HepG2 (cell line): ENCODE measurements at regions not wholly inside any gene's neighbourhood (a gene's known extent, or its start where the extent isn't known, plus 50 kb on each side); places are given as distances from the start of the nearest gene placed in this dataset.

Experiments used
- ATAC-seq: fragments of 200-7000 bp; cut with Tn5 transposase; 3 replicates; pipeline ENCODE4 v1.9.1; 2020; ENCODE audit warnings: mild to moderate bottlenecking, moderate library complexity
- BruUV-seq: library from RNA; stranded (reverse); fragments of 400-500 nt; replicated peaks from 2 replicates; lab custom pipeline; 2021; lab: Mats Ljungman, UMichigan
- CTCF ChIA-PET: fragments of 300-600 bp; formaldehyde crosslinking; extraction: SDS; loops from one replicate; lab custom pipeline; 2021; ENCODE audit warnings: low total read pairs, inconsistent platforms, low intra/inter-chr PET ratio; lab: Yijun Ruan, JAX
- POLR2A ChIA-PET: fragments of 350-600 bp; sonication (Branson Sonifier 250); formaldehyde crosslinking; loops from one replicate; lab custom pipeline; 2020; ENCODE audit warnings: antibody characterized with exemption, inconsistent platforms; lab: Yijun Ruan, JAX
- DNase-seq: peaks from one replicate; pipeline ENCODE4 v3.0.0-alpha.2; 2015; ENCODE audit warnings: low spot score
- FAIRE-seq: peaks from 3 replicates; lab custom pipeline; 2011; peaks lifted over from hg19 to GRCh38; lab: Jason Lieb, UNC
- H2AFZ ChIP-seq: one replicate; pipeline ENCODE4 v1.6.1; 2011; ENCODE audit warnings: low read length, inconsistent platforms
- H3K27ac ChIP-seq: fragments of 300-600 bp; 3 replicates; pipeline ENCODE4 v1.8.0; 2011; ENCODE audit warnings: mixed run types, mild to moderate bottlenecking, mixed read lengths, low read length, inconsistent platforms; ENCODE audit not compliant: insufficient read depth; ENCODE audit errors: extremely low read length
- H3K27me3 ChIP-seq, 2 experiments: fragments of 200-600 bp in 1 of 2; 2 replicates in 1 of 2; 3 replicates in 1 of 2; pipeline versions ENCODE4 v1.6.0 to v1.8.0; 2011; ENCODE audit warnings: low read length in 2 of 2, mild to moderate bottlenecking in 2 of 2, moderate library complexity in 2 of 2, inconsistent platforms in 1 of 2; ENCODE audit not compliant: insufficient read depth in 2 of 2, control insufficient read depth in 1 of 2
- H3K36me3 ChIP-seq, 2 experiments: fragments of 200-600 bp in 1 of 2; replicated peaks in 1 of 2; 2 replicates in 1 of 2; 3 replicates in 1 of 2; pipeline versions ENCODE4 v1.5.1 to v1.8.0; 2011; ENCODE audit warnings: low read length in 2 of 2, inconsistent platforms in 1 of 2; ENCODE audit not compliant: insufficient read depth in 2 of 2, control insufficient read depth in 1 of 2
- H3K4me1 ChIP-seq: 2 replicates; pipeline ENCODE4 v1.5.1; 2012; ENCODE audit warnings: low read length, inconsistent platforms; ENCODE audit not compliant: insufficient read depth
- H3K4me2 ChIP-seq: 2 replicates; pipeline ENCODE4 v1.6.0; 2011; ENCODE audit warnings: low read depth, low read length, inconsistent platforms
- H3K4me3 ChIP-seq, 3 experiments: fragments of 200-600 bp in 1 of 3; sonication (generic), shearing (Covaris generic) in 1 of 3; replicated peaks in 1 of 3; 2 replicates each; pipeline ENCODE4 v1.5.1; 2011 to 2016; ENCODE audit warnings: low read length in 3 of 3, inconsistent platforms in 2 of 3, low read depth in 2 of 3, mild to moderate bottlenecking in 2 of 3, control low read depth in 1 of 3, mixed read lengths in 1 of 3; ENCODE audit not compliant: insufficient read depth in 1 of 3
- H3K79me2 ChIP-seq: one replicate; pipeline ENCODE4 v1.6.1; 2011; ENCODE audit warnings: low read length, inconsistent platforms; ENCODE audit not compliant: insufficient read depth
- H3K9ac ChIP-seq: 2 replicates; pipeline ENCODE4 v1.6.0; 2011; ENCODE audit warnings: mild to moderate bottlenecking, low read depth, low read length, inconsistent platforms; ENCODE audit not compliant: insufficient read depth
- H3K9me3 ChIP-seq: 2 replicates; pipeline ENCODE4 v1.5.1; 2012; ENCODE audit warnings: mild to moderate bottlenecking, low read length
- H4K20me1 ChIP-seq: 2 replicates; pipeline ENCODE4 v1.6.0; 2011; ENCODE audit warnings: inconsistent platforms, mild to moderate bottlenecking, low read length, moderate library complexity; ENCODE audit not compliant: insufficient read depth
- CHD4 ChIP-seq: fragments of 200-600 bp; sonication (generic); IDR thresholded peaks from 2 replicates; pipeline ENCODE4 v1.7.0; 2017; ENCODE audit warnings: mild to moderate bottlenecking, low read length, borderline replicate concordance
- THYN1 ChIP-seq: sonication (generic); formaldehyde crosslinking; IDR thresholded peaks from 2 replicates; pipeline ENCODE4 v1.8.1; 2023; ENCODE audit warnings: low read depth, mild to moderate bottlenecking, moderate library complexity, missing genetic modification reagents, borderline replicate concordance
- ZBTB7A ChIP-seq: sonication (generic); formaldehyde crosslinking; IDR thresholded peaks from 2 replicates; pipeline ENCODE4 v1.8.0; 2022; ENCODE audit warnings: mild to moderate bottlenecking, missing genetic modification reagents
- ZFP41 ChIP-seq: sonication (generic); formaldehyde crosslinking; IDR thresholded peaks from 2 replicates; pipeline ENCODE4 v1.4.0; 2020; ENCODE audit warnings: mild to moderate bottlenecking, missing genetic modification reagents, borderline replicate concordance
- ZNF260 ChIP-seq: sonication (generic); formaldehyde crosslinking; IDR thresholded peaks from 2 replicates; pipeline ENCODE4 v1.4.0; 2020; ENCODE audit warnings: missing genetic modification reagents, low read depth, mild to moderate bottlenecking, borderline replicate concordance
- WGBS: methylation state at CpG from one replicate; pipeline ENCODE4 v1.1.6; 2017; ENCODE audit warnings: low lambda C conversion rate; 5-methylcytosine and 5-hydroxymethylcytosine counted together
- in situ Hi-C: cut with HindIII; loops from 2 replicates; pipeline ENCODE4 v1.10.0; 2017; ENCODE audit warnings: low pct_unique_long_range_greater_than_20kb; ENCODE audit not compliant: extremely low pct_ligation_motif_present
- intact Hi-C: fragments of 100-400 bp; cut with micrococcal nuclease; formaldehyde crosslinking; loops from one replicate; pipeline ENCODE4 v1.10.0; 2022; ENCODE audit not compliant: unreplicated experiment
- TF ChIP-seq, protein P1 (sequence below): sonication (generic); formaldehyde crosslinking; IDR thresholded peaks from 2 replicates; pipeline ENCODE4 v1.5.0; 2020; ENCODE audit warnings: missing genetic modification reagents

DNA sequence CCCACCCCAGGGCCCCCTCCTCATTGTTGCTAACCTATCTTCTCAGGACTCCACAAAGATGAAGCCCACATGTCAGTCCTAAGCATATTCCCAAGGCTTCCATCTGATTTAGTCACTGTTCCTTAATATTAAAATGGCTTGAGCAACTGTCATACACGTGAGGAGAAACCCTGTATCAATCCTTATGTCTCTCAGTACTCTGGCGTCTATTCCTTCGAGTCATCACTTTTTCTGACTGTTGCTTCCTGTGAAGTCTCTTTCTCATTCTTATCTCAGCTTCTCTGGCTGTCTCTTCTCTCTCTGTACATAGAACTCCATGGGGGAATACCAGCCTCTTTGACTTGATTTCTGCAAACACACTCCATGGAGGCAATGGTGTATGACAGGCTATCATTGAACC is 98.4 kb downstream of the C4BPA start:
- in situ Hi-C loops, result no loop called here
- TF ChIP-seq ZBTB7A, result no peak
- FAIRE-seq (no peak), ATAC-seq (no peak), DNase-seq (no peak)
- intact Hi-C loops, result no loop called here
- no peak overlapping the region for H3K4me2 ChIP-seq
- H3K27me3 ChIP-seq, result no peaks in the 10 kb centered on the region
- 51% methylated on average over 3 of the region's 3 CpGs for whole genome bisulfite sequencing
- ChIA-PET CTCF (no interaction called here), POLR2A (no interaction called here)
- no TSS peak for BruUV-seq
- H3K4me1 ChIP-seq, result peaks cover 15% of the 10 kb centered on the region
- no peaks in the 10 kb centered on the region for H4K20me1 ChIP-seq
- no peak overlapping the region for H3K27ac ChIP-seq
- H3K4me3 ChIP-seq, result no peak overlapping the region
- no peak overlapping the region for H2AFZ ChIP-seq
- no peaks in the 10 kb centered on the region for H3K9me3 ChIP-seq
- H3K36me3 ChIP-seq, result no peaks in the 10 kb centered on the region
- no peaks in the 10 kb centered on the region for H3K79me2 ChIP-seq
- no peak overlapping the region for H3K9ac ChIP-seq

DNA sequence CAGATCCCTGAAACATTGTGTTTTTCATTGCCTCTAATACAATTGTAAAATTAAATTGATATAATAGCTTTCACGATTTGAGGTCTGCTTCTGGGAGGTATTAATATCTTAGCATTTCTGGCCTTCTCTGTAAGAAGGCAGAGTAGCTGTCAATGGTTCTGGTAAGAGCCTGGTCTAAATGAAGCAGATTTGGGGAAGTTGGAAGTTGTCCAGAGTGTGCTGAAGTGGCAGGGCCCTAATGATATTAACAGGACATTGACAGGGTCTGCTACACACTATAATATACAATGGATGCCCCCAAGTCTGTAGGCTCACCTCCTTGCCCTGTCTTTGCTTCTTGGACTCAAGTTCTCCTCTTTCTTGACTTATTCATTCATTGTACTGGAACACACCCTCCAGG is 99.5 kb downstream of the C4BPA start:
- DNase-seq (no peak), FAIRE-seq (no peak), ATAC-seq (no peak)
- ChIA-PET CTCF (no interaction called here), POLR2A (no interaction called here)
- Histone ChIP-seq H3K4me1 (peaks cover 15% of the 10 kb centered on the region), H3K79me2 (no peaks in the 10 kb centered on the region), H3K36me3 (no peaks in the 10 kb centered on the region), H3K27me3 (no peaks in the 10 kb centered on the region), H3K27ac (no peak overlapping the region), H3K9me3 (no peaks in the 10 kb centered on the region), H3K9ac (no peak overlapping the region), H3K4me3 (no peak overlapping the region), H3K4me2 (no peak overlapping the region), H2AFZ (no peak overlapping the region), H4K20me1 (no peaks in the 10 kb centered on the region)
- BruUV-seq, result no TSS peak
- in situ Hi-C loops, result no loop called here
- TF ChIP-seq ZNF260 (no peak), THYN1 (CRISPR knock-in tag) (no peak), ZFP41 (CRISPR knock-in tag) (no peak), CHD4 (no peak)
- TF ChIP-seq, protein P1, sequence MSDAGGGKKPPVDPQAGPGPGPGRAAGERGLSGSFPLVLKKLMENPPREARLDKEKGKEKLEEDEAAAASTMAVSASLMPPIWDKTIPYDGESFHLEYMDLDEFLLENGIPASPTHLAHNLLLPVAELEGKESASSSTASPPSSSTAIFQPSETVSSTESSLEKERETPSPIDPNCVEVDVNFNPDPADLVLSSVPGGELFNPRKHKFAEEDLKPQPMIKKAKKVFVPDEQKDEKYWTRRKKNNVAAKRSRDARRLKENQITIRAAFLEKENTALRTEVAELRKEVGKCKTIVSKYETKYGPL (CRISPR knock-in tag), result no peak
- intact Hi-C loops, result no loop called here
- WGBS, result 0% methylated on average over 1 of the region's 1 CpG
